ENCODE measurements at regions not wholly inside any gene's neighbourhood (a gene's known extent, or its start where the extent isn't known, plus 50 kb on each side); places are given as distances from the start of the nearest gene placed in this dataset.

GRCh38 chr9:80995759-80996158 lies 693.6 kb downstream of the TLE1 start:
- no peak for TF ChIP-seq REST (IDR thresholded peaks at IDR 0.05; ENCODE audit: insufficient read depth in 1 of 2, low read depth in 2 of 2, low read length in 2 of 2)
- no peak for TF ChIP-seq TAF1 (IDR thresholded peaks at IDR 0.05; ENCODE audit: borderline replicate concordance, insufficient read depth, low read length)
- no peak for TF ChIP-seq FOXP2 (optimal IDR thresholded peaks at IDR 0.05; ENCODE audit: borderline replicate concordance, extremely low read depth, extremely low read length, insufficient read depth)
- no peak for TF ChIP-seq SIN3A (IDR thresholded peaks at IDR 0.05; ENCODE audit: borderline replicate concordance, insufficient read depth, low read length)
- no peak for TF ChIP-seq POLR2AphosphoS5 (IDR thresholded peaks at IDR 0.05; ENCODE audit: low read depth, low read length)

- TF ChIP-seq TAF1 (IDR thresholded peaks at IDR 0.05; ENCODE audit: borderline replicate concordance, insufficient read depth, low read length) = no peak
- no peak for TF ChIP-seq POLR2AphosphoS5 (IDR thresholded peaks at IDR 0.05; ENCODE audit: low read depth, low read length)
- TF ChIP-seq SIN3A (IDR thresholded peaks at IDR 0.05; ENCODE audit: borderline replicate concordance, insufficient read depth, low read length) = no peak
- TF ChIP-seq REST (IDR thresholded peaks at IDR 0.05; ENCODE audit: insufficient read depth in 1 of 2, low read depth in 2 of 2, low read length in 2 of 2) = no peak
- TF ChIP-seq FOXP2 (optimal IDR thresholded peaks at IDR 0.05; ENCODE audit: borderline replicate concordance, extremely low read depth, extremely low read length, insufficient read depth) = no peak
Measured at GRCh38 chr9:80994892-80995291, 694.5 kb downstream of the TLE1 start.

GRCh38 chr9:80976403-80976802 lies 712.9 kb downstream of the TLE1 start:
- TF ChIP-seq POLR2AphosphoS5 (IDR thresholded peaks at IDR 0.05; ENCODE audit: low read depth, low read length) = no peak
- no peak for TF ChIP-seq TAF1 (IDR thresholded peaks at IDR 0.05; ENCODE audit: borderline replicate concordance, insufficient read depth, low read length)
- no peak for TF ChIP-seq REST (IDR thresholded peaks at IDR 0.05; ENCODE audit: insufficient read depth in 1 of 2, low read depth in 2 of 2, low read length in 2 of 2)
- no peak for TF ChIP-seq FOXP2 (optimal IDR thresholded peaks at IDR 0.05; ENCODE audit: borderline replicate concordance, extremely low read depth, extremely low read length, insufficient read depth)
- no peak for TF ChIP-seq SIN3A (IDR thresholded peaks at IDR 0.05; ENCODE audit: borderline replicate concordance, insufficient read depth, low read length)

- TF ChIP-seq FOXP2 (optimal IDR thresholded peaks at IDR 0.05; ENCODE audit: borderline replicate concordance, extremely low read depth, extremely low read length, insufficient read depth) (no peak), REST (IDR thresholded peaks at IDR 0.05; ENCODE audit: insufficient read depth in 1 of 2, low read depth in 2 of 2, low read length in 2 of 2) (no peak), POLR2AphosphoS5 (IDR thresholded peaks at IDR 0.05; ENCODE audit: low read depth, low read length) (no peak), SIN3A (IDR thresholded peaks at IDR 0.05; ENCODE audit: borderline replicate concordance, insufficient read depth, low read length) (no peak), TAF1 (IDR thresholded peaks at IDR 0.05; ENCODE audit: borderline replicate concordance, insufficient read depth, low read length) (no peak)
Measured at GRCh38 chr9:80968611-80969010, 720.7 kb downstream of the TLE1 start.

GRCh38 chr9:80964914-80965313 lies 724.4 kb downstream of the TLE1 start:
- TF ChIP-seq TAF1 (IDR thresholded peaks at IDR 0.05; ENCODE audit: borderline replicate concordance, insufficient read depth, low read length) (no peak), POLR2AphosphoS5 (IDR thresholded peaks at IDR 0.05; ENCODE audit: low read depth, low read length) (no peak), SIN3A (IDR thresholded peaks at IDR 0.05; ENCODE audit: borderline replicate concordance, insufficient read depth, low read length) (no peak), REST (IDR thresholded peaks at IDR 0.05; ENCODE audit: insufficient read depth in 1 of 2, low read depth in 2 of 2, low read length in 2 of 2) (no peak), FOXP2 (optimal IDR thresholded peaks at IDR 0.05; ENCODE audit: borderline replicate concordance, extremely low read depth, extremely low read length, insufficient read depth) (no peak)
